Vagina (tissue), 2 donors: ENCODE measurements at regions not wholly inside any gene's neighbourhood (a gene's known extent, or its start where the extent isn't known, plus 50 kb on each side); places are given as distances from the start of the nearest gene placed in this dataset.

Experiments
- POLR2A ChIP-seq, 2 donors: fragments of 450-650 bp; IDR thresholded peaks; one replicate each; pipeline ENCODE4 v1.6.1; 2017; ENCODE audit warnings: antibody characterized with exemption in 2 of 2, mild to moderate bottlenecking in 2 of 2, moderate library complexity in 2 of 2
- POLR2AphosphoS5 ChIP-seq, 2 donors: sonication (generic); formaldehyde crosslinking; IDR thresholded peaks; one replicate each; pipeline ENCODE4 v1.9.0; 2017; ENCODE audit warnings: antibody characterized with exemption in 2 of 2, mild to moderate bottlenecking in 2 of 2, low read depth in 1 of 2; ENCODE audit not compliant: insufficient read depth in 1 of 2
- TF ChIP-seq, protein P1 (sequence below), 3 experiments: fragments of 450-650 bp in 2 of 3; fragments of 200-600 bp in 1 of 3; sonication (generic) in 1 of 3; IDR thresholded peaks; one replicate each; pipeline ENCODE4 v1.5.1; 2017 to 2019; ENCODE audit warnings: antibody characterized with exemption in 3 of 3, mild to moderate bottlenecking in 2 of 3, moderate library complexity in 2 of 3

DNA sequence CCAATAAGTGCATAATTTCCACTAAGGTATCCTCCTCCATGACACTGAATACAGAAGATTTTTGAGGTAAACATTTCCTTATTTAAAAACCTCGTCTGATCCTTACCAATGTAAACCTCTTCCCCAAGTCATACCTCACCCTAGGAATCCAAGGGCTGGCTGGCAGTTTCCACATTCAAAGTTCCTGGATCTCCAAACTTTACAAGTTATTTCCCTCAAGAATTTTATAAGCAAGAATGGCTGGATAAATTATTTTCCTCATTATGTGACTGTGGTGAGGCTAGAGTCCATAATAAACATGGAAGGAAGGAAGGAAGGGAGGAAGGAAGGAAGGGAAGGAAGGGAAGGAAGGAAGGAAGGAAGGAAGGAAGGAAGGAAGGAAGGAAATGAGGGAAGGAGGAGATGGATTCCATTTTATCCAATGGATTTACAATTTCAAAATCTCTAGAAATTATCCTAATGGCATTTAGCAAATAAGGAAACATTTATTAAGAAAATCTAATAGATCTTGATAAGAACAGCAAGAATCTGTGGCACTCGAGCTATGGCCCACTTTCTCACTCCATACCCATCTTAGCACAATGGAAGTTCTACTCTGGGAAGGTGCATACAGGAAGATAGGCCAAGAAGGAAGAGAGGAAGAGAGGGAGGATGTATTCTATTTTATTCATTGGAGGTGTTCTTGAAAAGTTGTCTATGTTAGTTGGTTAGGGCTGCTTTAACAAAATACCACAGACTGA lies 477.8 kb upstream of the TMPO start:
- TF ChIP-seq, protein P1, sequence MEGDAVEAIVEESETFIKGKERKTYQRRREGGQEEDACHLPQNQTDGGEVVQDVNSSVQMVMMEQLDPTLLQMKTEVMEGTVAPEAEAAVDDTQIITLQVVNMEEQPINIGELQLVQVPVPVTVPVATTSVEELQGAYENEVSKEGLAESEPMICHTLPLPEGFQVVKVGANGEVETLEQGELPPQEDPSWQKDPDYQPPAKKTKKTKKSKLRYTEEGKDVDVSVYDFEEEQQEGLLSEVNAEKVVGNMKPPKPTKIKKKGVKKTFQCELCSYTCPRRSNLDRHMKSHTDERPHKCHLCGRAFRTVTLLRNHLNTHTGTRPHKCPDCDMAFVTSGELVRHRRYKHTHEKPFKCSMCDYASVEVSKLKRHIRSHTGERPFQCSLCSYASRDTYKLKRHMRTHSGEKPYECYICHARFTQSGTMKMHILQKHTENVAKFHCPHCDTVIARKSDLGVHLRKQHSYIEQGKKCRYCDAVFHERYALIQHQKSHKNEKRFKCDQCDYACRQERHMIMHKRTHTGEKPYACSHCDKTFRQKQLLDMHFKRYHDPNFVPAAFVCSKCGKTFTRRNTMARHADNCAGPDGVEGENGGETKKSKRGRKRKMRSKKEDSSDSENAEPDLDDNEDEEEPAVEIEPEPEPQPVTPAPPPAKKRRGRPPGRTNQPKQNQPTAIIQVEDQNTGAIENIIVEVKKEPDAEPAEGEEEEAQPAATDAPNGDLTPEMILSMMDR (IDR thresholded peaks at IDR 0.05): no peak
- TF ChIP-seq POLR2A (IDR thresholded peaks at IDR 0.05) (no peak), POLR2AphosphoS5 (IDR thresholded peaks at IDR 0.05; ENCODE audit: insufficient read depth in 1 of 2, low read depth in 1 of 2) (no peak)
